ENCODE measurements at regions not wholly inside any gene's neighbourhood (a gene's known extent, or its start where the extent isn't known, plus 50 kb on each side); places are given as distances from the start of the nearest gene placed in this dataset.

DNA sequence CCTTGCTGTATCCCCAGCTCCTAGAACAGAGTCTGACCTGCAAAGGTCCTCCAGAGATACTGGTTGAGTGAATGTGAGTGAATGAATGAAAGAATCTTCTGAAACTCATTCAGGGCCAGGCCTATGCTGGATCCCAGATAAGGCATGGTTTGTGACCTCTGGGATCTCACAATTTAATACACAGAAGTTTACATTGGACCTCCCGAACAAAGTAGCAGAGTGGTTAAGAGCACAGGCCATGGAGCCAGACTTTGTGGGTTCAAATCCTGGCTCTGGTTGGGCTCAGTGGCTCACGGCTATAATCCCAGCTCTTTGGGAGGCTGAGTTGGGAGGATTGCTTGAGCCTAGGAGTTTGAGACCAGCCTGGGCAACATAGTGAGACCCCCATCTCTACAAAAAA, 50.8 kb upstream of the CTPS1 start:
- Mint-ChIP-seq H3K27me3 (peaks cover 0 to 4% (median 1%) of the 10 kb centered on the region in 5 donors), H3K36me3 (no peaks in the 10 kb centered on the region), H3K4me1 (no peaks in the 10 kb centered on the region), H3K9me3 (no peaks in the 10 kb centered on the region), H3K27ac (no peak overlapping the region), H3K4me3 (no peak overlapping the region)
- POLR2A ChIA-PET = no interaction called here
- DNase-seq (no peak), ATAC-seq (no peak)

- H3K9me3 Mint-ChIP-seq = no peaks in the 10 kb centered on the region
- POLR2A ChIA-PET = no interaction called here
Measured at GRCh38 chr1:40929155-40929554, 50.3 kb upstream of the CTPS1 start.

More at GRCh38 chr1:40929155-40929554, 50.3 kb upstream of the CTPS1 start:
- H3K27ac Mint-ChIP-seq = no peak overlapping the region
- DNase-seq = no peak
- H3K36me3 Mint-ChIP-seq = no peaks in the 10 kb centered on the region
- H3K4me1 Mint-ChIP-seq = no peaks in the 10 kb centered on the region
- H3K27me3 Mint-ChIP-seq = peaks cover 0 to 3% (median 1%) of the 10 kb centered on the region in 5 donors
- no peak overlapping the region for H3K4me3 Mint-ChIP-seq
- no peak for ATAC-seq

All from naive thymus-derived CD8-positive, alpha-beta T cell (primary cell).